Skeletal muscle cell (primary cell): ENCODE measurements at regions not wholly inside any gene's neighbourhood (a gene's known extent, or its start where the extent isn't known, plus 50 kb on each side); places are given as distances from the start of the nearest gene placed in this dataset.
A peak's percentile ranks its signal among the peaks of the same experiment; 100 is the strongest.

Experiments
- DNase-seq: peaks from one replicate; pipeline ENCODE4 v3.0.0-alpha.2; 2010; ENCODE audit warnings: low read depth
- H3K4me3 ChIP-seq: 2 replicates; pipeline ENCODE4 v1.5.1; 2011; ENCODE audit warnings: low read depth, mild to moderate bottlenecking, control low read depth, low read length, moderate library complexity

- no peak overlapping the region for H3K4me3 ChIP-seq
- DNase-seq, result no peak
Observed at GRCh38 chr2:150591496-150592285, 104.2 kb upstream of the RND3 start.

DNA sequence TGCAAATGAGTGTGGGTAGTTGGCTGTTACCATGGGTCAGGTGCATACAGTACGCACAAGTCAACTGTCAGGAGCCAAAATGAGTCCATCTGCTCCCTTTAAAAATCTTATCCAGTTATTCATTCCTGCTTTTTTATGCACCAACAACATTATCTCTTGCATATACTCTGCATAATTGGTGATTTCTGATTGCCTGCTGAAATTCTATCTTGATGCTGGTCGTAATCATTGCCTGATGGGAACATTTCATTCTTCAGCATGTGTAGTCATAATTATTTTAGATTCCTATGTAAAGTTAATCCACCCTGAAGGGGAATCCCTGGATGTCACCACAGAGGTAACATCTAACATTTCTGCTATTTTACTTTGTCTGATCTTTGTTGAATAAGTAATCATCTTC is 102.2 kb upstream of the RND3 start:
- no peak overlapping the region for H3K4me3 ChIP-seq
- DNase-seq, result no peak

DNA sequence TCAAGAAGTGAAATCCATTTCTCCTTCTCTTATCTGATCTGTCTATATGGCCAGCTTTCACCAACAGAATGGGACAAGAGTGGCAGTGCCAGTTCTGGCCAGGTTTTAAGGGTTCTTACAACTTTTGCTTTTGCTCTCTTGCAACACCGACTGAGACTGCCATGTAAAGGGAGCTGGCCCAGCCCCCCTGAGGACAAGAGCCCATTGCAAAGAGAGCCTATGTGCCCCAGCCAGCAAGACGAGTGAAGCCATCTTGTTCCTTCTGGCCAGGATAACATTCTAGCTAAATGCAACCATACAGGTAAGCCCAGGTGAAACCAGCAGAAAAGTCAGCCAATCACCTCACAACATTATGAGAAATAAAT is 101.0 kb upstream of the RND3 start:
- H3K4me3 ChIP-seq, result no peak overlapping the region
- DNase-seq, result no peak

DNA sequence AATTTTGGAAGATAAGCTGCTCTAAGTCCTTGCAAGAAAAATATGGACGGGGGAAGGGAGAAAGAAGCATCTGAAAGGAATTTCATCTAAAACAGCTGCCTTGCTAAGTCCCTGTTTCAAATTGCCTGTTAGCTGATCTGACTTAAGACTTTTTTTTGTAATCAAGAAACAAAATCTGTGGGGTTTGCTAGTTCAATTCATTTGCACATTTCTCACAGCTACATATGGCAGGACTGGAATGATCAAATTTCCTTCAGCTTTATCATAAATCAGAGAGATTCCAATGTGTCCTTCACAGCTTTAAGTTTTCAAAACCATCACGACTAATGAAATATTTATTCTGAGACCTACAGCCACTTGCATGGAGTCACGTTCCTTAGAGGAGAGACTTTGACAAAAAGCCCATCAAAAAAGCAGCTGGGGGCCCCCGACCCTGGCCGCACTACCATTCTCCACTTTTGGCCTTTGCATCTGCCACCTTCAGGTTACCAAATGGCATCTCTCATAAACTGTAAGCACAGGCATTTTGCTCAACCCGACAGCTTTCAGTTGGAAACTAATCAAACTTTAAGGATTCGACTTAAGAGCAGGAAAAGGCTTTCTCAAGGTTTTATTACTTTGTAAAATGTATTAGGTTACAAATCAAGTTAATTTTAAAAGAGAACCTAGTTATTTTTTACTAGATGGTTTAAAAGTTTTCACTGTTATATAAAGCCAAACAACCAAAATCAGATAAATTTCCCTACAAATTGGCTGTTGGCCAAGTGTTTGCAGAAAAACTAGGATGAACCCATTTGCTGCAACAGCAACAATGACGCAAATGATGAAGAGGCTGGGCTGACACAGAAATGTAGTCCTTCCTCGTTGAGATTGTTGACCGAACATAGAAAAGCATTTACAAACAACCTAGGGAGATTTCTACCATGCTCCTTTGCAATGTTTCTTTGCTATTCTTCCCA is 100.4 kb upstream of the RND3 start:
- no peak for DNase-seq
- no peak overlapping the region for H3K4me3 ChIP-seq

DNA sequence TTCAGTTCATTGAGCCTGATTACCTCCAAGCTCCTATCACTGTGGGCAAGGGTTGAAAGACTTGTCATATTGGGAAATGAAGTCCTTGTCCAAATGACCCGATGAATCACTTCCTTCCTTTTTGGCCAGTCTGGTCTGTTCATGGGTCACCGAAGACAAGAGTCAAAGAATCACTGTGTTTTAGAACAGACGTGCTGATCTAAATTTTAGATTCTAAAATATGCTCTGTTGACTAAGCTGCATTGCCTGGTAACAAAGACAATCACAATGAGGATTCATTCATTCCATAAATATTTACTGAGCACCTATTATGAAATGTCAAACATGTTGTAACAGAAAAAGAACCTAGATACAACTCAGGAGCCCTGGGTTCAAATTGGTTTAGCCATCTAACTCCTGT is 99.4 kb upstream of the RND3 start:
- DNase-seq, result no peak
- no peak overlapping the region for H3K4me3 ChIP-seq

DNA sequence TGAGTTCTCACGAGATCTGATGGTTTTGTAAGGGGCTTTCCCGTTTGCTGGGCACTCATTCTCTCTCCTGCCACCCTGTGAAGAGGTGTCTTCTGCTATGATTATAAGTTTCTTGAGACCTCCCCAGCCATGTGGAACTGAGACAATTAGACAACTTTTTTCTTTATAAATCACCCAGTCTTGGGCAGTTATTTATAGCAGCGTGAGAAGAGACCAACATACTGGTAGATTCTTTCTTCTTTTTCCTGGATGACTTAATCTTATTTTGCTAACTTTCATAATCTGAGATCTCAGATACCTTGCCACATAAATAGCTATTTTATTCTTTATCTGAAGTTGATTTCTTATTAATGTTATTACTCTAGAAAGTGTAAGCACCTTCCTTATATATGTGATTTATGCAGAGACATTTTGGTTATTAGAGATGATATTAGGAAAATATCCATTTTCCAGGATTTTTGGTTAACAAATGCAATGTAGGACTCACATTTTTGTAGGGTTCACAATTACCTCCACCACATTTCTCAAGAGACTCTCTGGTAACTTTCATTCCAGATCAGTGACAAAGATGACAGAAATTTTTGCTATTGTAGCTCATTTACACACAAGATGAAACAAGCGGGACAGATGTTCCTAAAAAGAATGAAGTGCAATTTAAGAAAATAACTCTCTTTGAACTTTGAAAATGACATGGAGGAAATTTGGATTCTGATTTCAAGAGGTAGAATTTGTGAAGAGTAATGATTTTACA is 97.9 kb upstream of the RND3 start:
- H3K4me3 ChIP-seq, result no peak overlapping the region
- no peak for DNase-seq

GRCh38 chr2:150584081-150584480 is 96.6 kb upstream of the RND3 start:
- no peak overlapping the region for H3K4me3 ChIP-seq
- DNase-seq, result no peak

DNA sequence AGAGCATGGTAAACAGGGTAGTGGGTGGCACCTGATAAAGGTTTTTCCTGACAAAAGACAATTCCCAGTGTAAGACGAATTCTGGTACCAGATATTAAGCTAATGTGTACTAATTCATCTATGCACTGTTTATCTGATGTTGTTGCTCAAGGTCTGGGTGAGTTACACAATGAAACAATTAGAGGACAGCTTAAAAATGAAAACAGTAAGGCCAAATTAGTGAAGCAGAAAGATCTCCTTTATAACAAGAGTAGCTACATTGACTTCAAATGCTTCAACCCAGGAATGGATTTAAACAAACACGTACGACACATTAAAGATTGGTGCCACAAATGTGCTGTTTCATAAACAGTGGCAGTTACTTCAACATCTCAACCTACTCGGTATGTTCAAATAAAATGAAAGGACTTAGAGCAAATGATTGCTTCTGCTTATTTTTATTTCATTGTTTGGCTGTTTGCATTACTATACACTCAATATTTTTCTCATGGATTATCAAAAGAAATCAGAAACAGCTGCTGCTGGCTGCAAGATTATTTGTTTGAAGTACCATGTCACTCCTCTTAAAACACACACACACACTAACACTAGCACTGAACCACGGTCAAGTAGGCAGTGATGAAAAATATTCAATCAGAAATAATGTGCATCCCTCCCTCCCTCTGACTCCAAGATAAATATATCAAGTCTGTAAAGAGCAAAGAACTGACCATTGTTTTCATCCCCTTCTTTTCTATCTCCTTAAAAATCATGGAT is 94.4 kb upstream of the RND3 start:
- no peak overlapping the region for H3K4me3 ChIP-seq
- no peak for DNase-seq

DNA sequence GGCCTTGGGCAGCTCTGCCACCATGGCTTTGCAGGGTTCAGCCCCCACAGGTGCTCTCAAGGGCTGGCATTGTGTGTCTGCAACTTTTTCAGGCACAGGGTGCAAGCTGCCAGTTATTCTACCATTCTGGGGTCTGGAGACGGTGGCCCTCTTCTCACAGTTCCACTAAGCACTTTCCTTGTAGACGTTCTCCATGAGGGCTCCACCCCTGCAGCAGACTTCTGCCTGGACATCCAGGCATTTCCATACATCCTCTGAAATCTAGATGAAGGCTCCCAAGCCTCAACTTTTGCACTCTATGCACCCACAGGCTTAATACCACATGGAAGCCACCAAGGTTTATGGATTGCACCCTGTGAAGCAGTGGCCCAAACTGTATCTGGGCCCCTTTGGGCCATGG is 91.0 kb upstream of the RND3 start:
- H3K4me3 ChIP-seq, result no peak overlapping the region
- no peak for DNase-seq

GRCh38 chr2:150575861-150576260 is 88.4 kb upstream of the RND3 start:
- no peak overlapping the region for H3K4me3 ChIP-seq
- no peak for DNase-seq

GRCh38 chr2:150572961-150573395 is 85.5 kb upstream of the RND3 start:
- no peak for DNase-seq
- no peak overlapping the region for H3K4me3 ChIP-seq

DNA sequence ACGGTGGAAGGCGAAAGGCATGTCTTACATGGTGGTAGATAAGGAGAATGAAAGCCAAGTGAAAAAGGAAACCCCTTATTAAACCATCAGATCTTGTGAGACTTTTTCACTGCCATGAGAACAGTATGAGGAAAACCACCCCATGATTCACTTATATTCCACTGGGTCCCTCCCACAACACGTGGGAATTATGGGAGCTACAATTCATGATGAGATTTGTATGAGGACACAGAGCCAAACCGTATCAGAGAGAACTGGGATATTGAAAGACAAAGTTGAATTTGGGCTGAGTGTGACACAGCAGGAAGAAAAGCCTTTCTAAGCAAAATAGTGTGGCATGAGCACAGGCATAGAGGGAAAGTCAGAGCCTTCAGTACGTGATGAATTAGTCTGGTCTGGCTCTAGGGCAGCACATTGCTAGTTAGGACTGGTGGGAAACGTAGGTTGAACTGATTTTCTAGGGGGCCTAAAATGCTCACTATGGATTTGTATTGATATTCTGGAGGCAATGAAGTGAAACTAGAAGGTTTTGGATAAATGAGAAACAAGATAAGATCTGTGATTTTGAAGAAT is 84.8 kb upstream of the RND3 start:
- no peak for DNase-seq
- no peak overlapping the region for H3K4me3 ChIP-seq

DNA sequence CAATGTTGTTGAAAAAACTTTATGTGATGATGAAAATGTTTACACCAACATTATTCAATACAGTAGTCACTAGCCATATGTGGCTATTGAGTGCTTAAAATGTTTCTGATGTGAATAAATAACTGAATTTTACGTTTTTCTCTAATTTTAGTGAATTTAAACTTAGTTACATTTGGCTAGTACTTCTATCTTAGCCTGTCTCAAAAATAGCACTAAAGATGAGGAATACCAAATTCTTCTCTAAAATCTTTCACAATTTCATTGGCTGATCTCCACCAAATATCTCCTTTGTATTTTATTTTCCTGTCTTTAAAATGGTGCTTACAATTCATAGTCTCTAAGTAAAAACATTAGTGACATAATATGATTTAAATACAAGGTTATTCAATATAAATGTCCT is 83.7 kb upstream of the RND3 start:
- H3K4me3 ChIP-seq, result no peak overlapping the region
- no peak for DNase-seq

- H3K4me3 ChIP-seq, result no peak overlapping the region
- DNase-seq, result peak; percentile 71
Observed at GRCh38 chr2:150570712-150571111, 83.2 kb upstream of the RND3 start.

GRCh38 chr2:150569761-150570160 is 82.3 kb upstream of the RND3 start:
- H3K4me3 ChIP-seq, result no peak overlapping the region
- no peak for DNase-seq

DNA sequence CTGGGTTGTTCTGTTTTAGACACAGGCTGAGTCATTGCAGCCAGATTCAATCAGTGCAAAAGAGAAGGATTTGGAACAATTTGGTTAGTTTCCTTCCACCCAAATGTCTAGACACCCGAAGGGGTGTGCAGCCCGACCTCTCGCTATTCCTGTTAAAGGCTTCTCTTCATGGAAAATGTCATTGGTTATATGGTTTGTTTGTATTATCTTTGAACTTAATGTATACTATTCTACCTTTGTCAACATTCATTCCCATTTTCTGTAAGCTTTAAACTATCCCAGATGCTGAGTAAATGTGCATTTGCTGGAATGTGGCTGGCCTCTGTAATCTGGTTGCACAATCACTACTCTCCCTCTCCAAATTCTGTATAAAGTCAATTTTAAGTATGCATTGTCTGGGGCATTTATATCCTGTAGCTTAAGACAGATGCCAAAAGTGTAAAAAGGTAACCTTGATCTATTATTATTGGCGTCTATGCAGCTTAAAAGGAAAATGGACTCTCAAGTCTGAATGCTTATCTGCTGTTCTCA is 80.4 kb upstream of the RND3 start:
- no peak overlapping the region for H3K4me3 ChIP-seq
- no peak for DNase-seq

DNA sequence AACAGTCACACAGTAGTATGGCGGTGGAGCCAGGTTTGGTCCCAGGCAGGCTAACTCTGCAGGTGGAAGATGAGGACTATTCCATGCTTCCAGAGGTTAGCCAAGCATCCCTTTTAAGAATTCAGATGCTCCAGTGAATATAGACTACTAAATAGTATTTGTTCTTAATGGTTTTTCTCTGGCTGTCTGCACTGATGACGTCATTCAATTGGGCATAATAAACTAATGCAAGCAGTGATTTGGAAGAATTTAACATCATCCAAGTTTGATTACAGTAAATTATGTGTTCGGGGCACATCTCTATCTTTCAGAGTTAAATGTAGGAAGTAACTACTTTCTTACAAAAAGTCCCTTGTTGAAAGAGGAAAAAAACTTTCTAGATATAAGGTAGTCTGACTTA is 78.8 kb upstream of the RND3 start:
- no peak for DNase-seq
- H3K4me3 ChIP-seq, result no peak overlapping the region

DNA sequence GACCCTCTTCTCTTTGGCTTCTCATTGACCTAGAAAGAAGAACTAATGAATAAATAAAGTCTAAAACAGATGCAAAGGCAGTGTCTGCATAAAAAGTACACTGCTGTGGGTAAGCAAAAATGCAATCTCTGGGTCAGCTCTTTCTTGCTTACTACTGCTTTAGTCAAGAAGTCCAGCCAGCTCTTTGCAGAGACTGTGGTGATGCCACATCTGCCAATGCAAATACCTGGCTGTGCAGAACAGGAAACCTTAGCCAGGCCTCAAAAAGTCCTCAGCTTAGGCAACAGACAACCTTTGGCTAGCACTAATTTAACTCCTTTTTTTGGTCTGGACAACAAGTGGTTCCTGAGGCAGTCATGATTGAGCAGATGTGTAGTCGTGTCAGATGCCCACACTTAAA is 73.6 kb upstream of the RND3 start:
- H3K4me3 ChIP-seq, result no peak overlapping the region
- DNase-seq, result no peak
